AG08396 (cell line): ENCODE measurements at regions not wholly inside any gene's neighbourhood (a gene's known extent, or its start where the extent isn't known, plus 50 kb on each side); places are given as distances from the start of the nearest gene placed in this dataset.

Experiments used
- DNase-seq: peaks from one replicate; pipeline ENCODE4 v3.0.0; 2012; ENCODE audit warnings: low spot score, mixed read lengths

DNA sequence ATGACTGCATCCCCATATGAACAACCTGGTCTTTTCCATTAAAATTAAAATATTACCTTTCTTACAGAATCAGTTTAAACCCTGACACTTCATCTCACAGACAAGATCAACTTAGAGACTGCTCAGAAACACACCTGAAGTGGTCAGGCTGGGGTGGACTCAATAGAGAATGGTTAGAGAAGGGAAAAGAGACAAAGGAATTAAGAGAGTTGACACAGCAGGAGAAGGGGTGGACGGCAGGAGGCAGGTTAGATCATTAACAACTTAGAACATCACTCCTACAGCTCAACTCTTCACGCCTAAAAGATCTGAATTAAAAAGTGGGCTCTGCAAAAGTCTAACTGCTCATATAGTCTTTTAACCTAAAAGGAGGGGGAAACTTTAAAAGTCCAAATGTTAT, 157.7 kb upstream of the COL1A2 start:
- no peak for DNase-seq

DNA sequence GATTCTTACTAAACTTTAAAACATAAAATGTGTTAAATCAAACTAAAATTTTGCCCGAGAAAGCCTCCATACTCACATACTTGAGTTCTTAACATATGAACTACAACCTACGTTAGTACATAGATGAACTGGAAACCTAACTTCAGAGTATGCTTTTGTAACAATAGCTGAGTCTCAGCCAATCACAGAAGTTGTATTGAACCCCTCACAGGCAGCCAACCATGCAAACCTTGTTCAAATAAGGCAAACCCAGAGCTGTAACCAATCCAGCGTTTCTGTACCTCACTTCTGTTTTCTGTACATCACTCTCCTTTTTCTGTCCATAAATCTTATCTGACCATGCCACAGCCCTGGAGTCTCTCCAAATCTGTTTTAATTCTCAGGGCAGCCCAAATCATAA, 157.3 kb upstream of the COL1A2 start:
- no peak for DNase-seq

DNA sequence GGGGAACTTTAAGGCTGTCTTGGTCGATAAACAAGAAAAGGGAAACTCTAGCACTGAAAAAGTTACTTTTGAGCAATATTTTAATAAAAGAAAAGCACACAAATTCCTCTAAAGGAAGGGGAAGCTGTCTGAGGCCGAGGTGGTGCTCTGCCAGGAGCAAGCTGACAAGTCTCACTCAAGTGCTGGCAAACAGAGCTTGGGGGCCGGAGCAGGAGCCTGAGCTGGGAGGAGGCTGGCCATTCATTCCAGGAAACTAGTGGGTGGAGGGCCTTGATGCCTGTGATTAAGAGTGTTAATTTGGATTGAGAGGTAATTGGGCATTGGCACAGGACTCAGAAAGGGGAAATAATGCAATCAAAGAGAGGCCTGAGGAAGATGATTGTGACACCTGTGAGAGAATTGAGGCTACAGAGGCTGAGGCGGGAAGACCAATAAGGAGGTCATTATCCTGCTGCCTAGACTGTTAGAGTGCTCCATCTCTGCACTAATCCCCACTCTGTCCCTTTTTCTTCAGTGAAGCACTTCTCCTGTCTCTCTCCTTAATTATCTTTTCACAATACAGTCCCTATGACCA, 154.9 kb upstream of the COL1A2 start:
- DNase-seq = no peak

DNA sequence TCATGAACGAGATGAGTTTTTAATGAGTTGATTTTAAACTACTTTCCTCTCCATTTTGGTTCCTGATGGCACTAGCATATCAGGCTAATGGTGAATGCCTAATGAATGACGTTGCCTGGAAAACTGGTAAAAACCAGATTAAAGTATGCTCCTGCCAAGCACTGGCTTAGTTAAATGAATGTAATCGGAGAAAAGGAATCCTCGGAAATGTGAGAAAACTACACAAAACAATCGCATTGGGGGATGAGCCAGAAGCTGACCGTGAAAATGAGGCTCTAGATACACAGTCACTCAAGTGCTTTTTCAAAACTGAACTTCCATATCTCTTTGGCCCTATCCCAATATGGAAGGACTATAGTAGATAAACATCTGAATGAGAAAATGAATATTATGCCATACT, 153.8 kb upstream of the COL1A2 start:
- no peak for DNase-seq

DNA sequence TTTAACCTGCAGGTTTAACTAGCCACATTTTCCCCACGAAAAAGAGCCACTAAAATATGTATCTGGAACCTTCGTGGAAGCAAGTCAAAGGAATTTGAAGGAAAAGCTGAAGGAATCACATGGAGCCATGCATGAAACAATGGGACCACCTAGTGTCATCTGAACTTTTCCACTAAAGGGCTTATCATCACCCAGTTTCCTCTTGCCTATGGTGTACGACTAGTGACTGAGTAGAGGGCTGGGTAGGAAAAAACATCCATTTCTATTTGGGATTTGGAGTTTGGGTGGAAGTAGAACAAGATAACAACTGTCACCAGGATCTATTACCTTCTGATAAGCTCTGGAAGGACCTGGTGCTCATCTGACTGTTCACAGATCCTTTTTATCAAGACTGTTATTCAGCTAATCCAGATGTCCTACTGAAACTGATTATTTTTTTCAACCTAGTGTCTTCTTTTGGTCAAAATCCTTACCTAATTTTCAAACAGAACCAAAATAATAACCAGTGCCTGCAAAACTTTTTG, 153.2 kb upstream of the COL1A2 start:
- no peak for DNase-seq

DNA sequence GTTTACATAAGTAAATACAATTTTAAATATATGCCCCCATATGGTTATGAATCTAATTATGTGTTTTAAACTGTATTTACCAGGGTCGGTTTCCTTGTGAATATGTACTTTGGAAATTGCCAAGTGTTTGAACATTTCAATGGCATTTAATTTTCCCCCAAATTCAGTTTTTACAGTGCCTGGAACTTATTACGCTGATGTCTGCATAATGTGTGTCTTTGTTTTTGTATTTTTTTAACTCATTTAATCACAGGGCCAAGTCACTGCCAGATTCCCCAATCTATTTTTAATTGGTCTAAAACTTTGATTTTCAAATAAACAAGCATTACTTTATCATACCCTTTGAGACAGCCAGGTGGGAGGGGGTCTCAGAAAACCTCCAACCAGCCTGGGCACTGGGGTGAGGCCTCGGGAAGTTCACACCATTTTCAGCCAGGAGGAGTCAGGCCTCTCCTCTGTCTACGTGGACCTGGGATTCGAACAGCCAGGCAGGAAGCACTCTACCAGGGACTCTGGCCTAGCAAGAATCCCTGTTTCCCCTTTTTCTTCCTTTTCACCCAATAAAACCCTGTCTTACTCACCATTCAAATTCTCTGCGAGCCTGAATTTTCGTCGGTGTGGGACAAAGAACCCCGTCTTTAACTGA, 151.5 kb upstream of the COL1A2 start:
- DNase-seq = no peak

DNA sequence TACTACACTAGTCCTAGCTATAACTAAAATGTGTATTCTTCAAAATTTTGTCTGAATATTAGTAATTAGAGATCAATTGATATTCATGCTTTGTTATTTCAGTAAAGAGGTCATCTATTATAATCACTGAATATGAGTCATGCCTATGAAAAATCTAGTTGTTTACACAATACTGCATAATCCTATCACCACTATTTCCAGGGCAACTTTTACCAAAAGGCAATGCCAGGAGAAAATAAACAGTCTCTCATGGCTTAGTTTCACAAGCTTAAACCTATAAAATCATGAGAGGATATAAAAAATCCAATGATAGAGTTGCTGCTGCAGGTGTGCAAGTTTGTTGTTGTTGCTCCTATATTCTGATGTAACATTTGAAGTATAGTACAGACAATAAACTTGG, 149.9 kb upstream of the COL1A2 start:
- no peak for DNase-seq

DNA sequence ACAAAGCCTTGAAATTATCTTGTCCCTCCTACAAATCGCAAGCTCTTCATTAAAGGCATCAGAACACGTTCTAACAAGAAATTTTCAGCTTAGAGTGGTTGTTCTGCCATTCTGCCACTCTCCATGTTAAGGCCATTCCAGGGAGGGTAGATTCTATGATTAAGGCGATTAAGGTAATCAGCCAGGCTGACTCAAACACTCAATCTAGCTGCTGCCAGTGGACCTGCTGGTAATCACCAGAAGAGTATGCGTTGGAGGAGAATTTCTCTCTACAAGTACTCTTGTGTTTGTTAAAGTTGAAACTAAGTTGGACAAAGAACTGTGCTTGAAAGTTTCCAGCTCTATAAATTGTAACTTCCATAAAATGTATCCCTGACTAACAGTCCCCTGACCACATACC, 149.2 kb upstream of the COL1A2 start:
- DNase-seq = no peak

DNA sequence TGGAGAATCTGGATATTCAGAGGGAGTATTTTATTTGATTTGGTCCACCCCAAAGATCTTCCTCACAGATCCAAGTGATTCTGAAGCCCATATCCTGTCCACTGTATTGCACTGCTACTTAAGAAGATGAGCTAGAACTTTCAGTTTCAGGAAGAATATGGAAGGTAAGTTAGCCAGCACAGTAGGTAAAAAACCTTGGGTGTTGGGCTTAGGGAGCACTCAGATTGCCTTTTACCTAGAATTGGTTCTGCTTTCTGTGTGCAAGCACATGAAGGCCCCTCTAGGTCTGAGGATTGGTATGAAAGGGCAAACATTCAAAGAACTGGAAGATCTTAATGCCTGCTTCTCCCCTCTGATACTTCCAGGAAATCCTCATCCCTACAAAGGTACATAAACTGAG, 146.7 kb upstream of the COL1A2 start:
- DNase-seq = no peak

DNA sequence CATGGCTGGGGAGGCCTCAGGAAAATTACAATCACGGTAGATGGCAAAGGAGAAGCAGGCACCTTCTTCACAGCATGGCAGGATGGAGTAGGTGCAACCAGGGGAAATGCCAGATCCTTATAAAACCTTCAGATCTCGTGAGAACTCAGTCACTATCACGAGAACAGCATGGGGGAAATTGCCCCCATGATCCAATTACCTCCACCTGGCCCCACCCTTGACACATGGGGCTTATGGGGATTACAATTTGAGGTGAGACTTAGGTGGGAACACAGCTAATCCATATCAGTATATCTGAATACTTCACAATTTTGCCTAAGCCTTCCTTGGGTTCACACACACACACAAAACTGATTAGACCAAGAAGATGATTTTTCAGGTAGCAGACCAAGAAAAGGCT, 145.1 kb upstream of the COL1A2 start:
- no peak for DNase-seq

DNA sequence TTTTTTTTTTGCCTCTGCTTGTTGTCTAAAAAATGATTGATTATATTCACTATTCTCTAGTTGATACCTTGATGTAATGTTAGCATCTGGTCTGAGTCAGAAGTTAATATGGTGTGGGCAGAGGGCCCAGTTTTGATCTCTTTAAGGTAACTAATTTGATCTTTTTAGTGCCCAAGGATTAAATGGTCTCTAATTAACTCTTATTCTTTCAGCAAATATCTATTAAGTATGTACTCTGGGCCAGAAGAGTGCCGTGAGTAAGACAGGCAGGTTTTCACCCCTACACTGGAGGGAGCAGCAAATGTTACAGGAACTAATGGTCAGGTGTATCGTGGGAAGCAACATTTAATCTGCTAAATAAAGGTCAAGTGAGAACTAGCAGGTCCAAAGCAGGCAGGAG, 144.6 kb upstream of the COL1A2 start:
- no peak for DNase-seq

DNA sequence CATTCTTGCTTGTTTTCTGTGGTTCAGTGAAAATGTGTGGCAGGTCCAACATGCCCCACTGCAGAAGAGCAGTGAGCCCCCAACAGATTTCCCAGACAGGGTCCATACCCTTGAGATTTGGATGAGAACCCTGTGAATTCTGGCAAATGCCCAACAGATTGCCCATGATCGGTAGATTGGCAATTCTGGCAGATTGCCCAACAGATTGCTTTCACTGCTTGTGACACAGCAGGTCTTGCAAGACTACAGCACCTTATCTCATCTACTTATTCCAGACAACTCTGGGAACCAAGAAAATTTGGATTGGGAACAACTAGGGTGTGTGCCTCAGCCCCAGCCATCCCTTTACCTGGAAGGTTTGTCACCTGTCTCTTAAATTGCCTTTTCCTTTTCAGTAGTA, 143.7 kb upstream of the COL1A2 start:
- no peak for DNase-seq

DNA sequence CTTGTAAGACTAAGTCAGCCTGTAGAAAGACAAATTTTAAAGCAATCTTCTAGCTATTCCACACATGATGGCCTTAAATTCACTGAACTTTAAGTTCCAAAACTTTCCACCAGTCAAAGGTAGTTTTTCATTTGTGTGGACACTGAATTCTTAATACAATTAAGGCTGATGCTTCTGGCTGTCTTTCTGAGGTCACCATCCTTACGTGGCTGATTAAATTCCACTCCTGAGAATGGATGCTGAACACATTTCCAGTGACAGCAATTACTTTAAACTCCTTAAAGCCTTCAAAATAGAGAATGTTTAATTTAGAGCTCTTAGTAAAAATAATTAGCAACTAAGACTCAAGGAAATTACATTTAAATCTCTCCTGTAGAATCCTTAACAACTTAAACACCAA, 142.6 kb upstream of the COL1A2 start:
- no peak for DNase-seq

DNA sequence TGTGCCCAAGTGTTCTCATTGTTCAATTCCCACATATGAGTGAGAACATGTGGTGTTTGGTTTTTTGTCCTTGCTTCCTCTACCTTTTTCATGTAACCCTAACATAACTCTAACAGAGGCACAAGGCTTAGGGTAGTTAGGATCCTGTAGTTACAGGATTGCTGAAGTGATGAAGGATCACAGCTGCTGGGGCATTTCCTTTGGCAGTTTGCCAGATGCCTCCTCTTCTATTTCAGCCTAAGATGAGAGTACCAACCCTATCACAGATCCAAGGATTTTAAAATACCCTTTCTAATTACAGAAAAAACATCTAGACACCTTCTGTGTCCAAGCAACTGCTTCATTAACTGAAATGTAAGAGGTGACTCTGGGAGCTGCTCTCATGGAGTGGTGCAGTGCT, 141.7 kb upstream of the COL1A2 start:
- DNase-seq = no peak

DNA sequence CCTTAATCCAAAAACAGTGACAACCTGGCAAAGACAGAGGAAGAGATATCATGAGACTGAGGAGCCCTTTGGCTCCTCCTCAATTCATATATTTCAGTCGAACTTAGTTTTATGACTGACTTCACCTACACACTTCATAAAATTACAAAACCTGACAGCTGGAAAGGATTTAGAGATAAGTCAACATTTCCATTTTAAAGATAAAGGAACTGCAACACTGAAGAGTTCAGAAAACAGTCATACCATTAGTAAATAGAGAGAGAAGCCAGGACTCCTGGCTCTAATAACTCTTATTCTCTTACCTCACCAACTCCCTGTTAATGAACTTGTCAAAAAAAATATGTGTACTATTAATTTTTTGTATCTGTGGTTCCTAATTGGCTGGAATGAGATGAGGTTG, 141.0 kb upstream of the COL1A2 start:
- DNase-seq = no peak

DNA sequence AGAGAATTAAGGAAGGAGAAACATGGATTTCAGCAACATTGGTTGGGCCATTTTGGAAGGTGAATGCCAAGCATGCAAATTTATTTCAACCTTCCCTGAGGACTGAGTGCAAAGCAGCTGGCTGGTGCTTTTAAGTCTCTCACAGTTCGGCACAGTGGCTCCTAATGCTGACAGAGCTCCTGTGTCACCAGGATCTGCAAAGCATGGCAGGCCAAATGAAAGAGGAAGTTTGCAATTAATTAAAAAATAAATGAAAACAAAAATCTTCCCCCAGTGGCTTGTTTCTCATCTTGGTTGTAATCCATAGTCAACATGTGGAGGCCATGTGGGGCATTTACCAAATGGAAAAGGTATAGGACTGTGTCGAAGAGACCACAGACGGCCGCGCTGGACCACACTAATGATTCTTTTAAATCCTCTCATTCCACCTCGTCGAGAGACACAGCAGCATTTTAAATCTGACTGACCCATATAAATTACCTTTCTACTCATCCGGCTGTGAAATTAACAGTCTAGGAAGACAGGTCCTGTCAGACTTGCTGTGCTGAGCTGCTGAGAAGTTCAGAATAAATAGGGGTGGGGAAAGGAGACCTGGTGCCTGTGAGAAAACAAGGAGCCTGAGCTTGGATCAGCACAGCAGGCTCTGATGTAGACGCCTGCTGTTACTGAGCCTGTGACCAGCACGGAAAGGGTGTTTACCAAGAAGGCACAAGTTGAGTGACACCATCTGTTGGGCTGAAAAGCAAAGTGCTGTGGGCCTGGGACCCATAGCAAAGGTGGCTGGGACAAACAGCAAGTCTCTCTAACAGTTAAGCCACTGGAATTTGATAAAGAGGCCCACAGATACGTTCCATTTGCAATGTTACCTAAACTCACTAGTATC, 136.0 kb upstream of the COL1A2 start:
- no peak for DNase-seq

DNA sequence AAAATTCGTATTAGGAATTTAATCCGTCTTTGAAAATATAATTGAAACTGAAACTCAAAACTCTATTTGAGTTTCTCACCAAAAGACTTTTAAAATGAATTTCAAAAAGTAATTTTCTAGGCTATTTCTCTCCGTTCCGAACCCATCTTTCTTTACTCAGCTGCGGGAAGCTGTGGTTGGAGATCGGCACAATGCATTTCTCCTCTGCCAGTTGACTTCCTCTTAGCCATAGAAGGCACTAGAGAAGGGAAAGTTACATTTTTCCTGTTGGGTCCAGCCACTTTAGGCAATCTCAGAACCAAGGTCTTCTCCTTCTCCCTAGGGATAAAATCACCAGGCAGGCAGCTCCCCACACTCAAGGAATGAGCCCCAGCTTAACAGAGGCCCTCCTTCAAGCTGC, 133.6 kb upstream of the COL1A2 start:
- no peak for DNase-seq

DNA sequence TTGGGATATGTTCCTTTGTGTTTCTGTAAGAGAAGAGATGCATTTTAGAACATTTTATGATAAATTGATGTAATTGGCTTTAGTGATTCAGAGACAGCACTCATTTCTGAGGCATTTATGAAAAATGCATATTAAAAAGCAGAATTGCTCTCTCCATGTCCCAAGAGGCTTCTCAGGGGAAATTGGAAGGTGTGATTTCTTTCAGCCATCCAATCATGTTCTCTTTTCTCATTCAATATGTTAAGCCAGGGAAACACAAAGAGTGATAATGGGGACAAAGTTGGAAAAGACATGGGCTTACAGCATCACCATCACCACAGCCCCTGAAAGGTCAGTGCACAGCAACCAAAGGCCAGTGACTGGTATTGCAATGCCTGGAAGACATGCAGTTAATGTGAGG, 129.9 kb upstream of the COL1A2 start:
- no peak for DNase-seq

DNA sequence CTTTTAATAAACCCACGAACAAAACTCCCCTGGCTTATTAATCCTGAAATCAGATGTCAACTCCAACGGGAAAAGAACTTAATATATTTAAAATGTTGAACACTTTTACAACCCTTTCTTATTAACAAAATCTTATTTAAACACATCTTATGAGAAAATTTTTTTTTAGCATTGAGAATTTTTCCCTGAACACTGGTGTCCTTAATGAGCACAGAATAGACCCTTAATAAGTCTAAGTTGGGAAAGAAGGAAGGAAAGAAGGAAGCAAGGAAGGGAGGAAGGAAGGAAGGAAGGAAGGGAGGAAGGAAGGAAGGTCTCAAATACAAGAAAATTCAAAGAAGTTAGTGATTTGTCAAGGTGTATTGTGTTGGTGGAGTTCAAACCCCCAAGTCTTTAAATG, 129.2 kb upstream of the COL1A2 start:
- DNase-seq = no peak

DNA sequence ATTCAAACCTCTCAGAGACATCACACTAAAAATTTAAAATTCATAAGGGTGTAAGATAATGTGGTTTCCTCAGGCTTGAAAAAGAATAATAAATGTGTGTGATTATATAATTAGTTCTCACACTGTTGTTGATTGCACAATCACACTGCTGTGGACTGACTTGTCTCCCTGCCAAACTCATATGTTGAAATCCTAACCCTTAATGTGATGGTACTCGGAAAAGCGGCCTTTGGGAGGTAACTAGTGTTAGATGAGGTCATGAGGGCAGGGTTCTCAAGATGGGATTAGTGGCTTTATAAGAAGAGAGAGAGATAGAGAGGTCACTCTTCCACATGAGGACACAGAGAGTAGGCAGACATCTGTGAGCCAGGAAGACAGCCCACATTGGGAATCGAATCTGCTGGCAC, 128.5 kb upstream of the COL1A2 start:
- no peak for DNase-seq

DNA sequence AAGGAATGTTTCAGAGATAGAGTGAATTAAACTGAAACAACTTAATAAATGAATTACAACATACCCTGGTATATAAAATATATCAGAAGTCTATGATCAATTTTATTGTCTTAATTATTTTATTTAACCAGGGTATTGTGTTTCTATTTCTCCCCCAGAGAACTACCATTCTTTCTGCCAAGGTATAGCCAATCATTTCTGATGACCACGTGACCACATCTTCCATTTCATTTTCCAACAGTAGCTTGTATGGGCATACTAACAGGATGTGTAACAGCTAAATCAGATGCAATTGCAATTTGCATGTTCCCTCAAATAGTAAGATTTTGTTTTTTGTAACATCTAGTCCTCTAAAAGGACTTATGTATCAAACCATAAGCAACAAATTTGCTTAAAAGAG, 123.9 kb upstream of the COL1A2 start:
- no peak for DNase-seq

DNA sequence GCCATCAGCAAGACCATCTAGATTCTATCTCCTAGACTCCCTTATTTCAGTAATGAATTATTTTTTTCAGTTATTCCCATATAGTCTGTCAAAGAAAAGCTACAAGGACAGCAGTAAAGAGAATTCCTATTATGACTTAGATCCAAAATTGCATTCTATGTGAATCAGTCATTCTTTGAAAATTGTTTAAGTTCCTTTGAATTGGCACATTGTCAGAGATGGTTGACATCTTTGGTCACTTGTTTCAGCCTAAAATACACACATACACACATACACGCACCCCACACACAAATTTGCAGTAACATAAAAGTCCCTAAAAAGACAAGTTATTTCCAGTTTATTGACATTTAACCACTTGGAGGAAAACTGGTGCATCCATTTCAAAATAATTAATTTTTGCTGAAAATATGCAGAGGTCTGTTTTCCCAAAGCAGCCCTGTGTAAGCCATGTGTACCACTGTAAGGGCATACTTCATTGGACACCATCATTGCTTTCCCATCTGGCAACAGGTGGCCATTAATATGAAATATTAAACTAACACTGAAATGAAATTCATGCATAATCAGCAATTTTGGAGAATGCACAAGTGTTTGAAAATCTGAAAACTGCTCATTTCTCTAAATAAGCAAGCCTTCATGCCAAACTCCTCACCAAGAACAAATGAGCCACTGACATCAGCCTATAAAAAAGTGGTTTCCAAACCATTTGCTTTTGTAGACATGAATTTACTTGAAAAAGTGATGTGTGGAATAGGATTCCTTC, 121.7 kb upstream of the COL1A2 start:
- DNase-seq = no peak

DNA sequence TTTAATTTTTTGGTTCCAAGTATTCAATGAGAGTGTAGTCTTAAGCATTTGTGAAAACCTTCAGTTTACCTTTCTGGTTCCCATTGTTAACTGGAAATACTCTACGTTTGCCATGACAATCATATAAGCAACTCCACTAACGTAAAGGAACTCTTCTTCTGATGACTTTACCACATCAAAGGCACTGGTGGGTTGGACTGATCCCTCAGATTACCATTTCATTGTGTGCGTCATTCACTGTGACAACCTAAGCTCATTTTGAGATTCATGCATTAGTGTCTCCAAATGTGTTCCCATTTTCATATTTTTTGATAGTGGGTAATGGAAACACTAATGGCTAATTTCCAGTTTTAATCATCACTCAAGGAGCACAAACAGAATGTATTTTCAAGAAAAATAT, 119.9 kb upstream of the COL1A2 start:
- no peak for DNase-seq
